ENCODE measurements at regions not wholly inside any gene's neighbourhood (a gene's known extent, or its start where the extent isn't known, plus 50 kb on each side); places are given as distances from the start of the nearest gene placed in this dataset.

GRCh38 chrX:88828011-88828410, 81.0 kb downstream of the CPXCR1 start:
- TF ChIP-seq POLR2A (IDR thresholded peaks at IDR 0.05; ENCODE audit: low read depth, low read length) (no peak), MAX (IDR thresholded peaks at IDR 0.05; ENCODE audit: insufficient read depth, insufficient read length) (no peak), GATA2 (IDR thresholded peaks at IDR 0.05; ENCODE audit: insufficient read depth, insufficient read length, low read depth, low read length) (no peak), POLR2AphosphoS5 (IDR thresholded peaks at IDR 0.05; ENCODE audit: insufficient read depth, low read depth, low read length) (no peak), MYC (IDR thresholded peaks at IDR 0.05; ENCODE audit: low read depth, low read length) (no peak), FOS (IDR thresholded peaks at IDR 0.05; ENCODE audit: borderline replicate concordance, insufficient read depth, low read length) (no peak), JUN (IDR thresholded peaks at IDR 0.05; ENCODE audit: borderline replicate concordance, insufficient read depth, insufficient read length, low read depth) (no peak), CTCF (IDR thresholded peaks at IDR 0.05; ENCODE audit: extremely low read depth in 1 of 2, insufficient read depth in 1 of 2, low read depth in 1 of 2, low read length in 2 of 2) (no peak), EZH2 (IDR thresholded peaks at IDR 0.05; ENCODE audit: borderline replicate concordance, low read depth, low read length, severe bottlenecking) (no peak)
- no peak for FAIRE-seq
- intact Hi-C loops (cut with micrococcal nuclease) (no loop called here), dilution Hi-C loops (cut with MboI; ENCODE audit: extremely low pct_ligation_motif_present, low sequenced_read_pairs) (no loop called here)
- no peak overlapping the region for H3K27ac ChIP-seq (ENCODE audit: insufficient read depth, low read depth, low read length)
- H2AFZ ChIP-seq (ENCODE audit: low read depth, low read length): no peak overlapping the region
- H3K79me2 ChIP-seq (ENCODE audit: control insufficient read depth, insufficient read depth, low read length): no peaks in the 10 kb centered on the region
- no peaks in the 10 kb centered on the region for H3K4me1 ChIP-seq (ENCODE audit: control insufficient read depth, extremely low read depth, insufficient read depth, low read length)
- no peaks in the 10 kb centered on the region for H3K9me3 ChIP-seq (replicated peaks; ENCODE audit: control insufficient read depth, insufficient read depth, low read length)
- H3K9me1 ChIP-seq (replicated peaks; ENCODE audit: control insufficient read depth, extremely low read depth, insufficient read depth, low read length): no peaks in the 10 kb centered on the region
- no peak overlapping the region for H3K9ac ChIP-seq (replicated peaks; ENCODE audit: extremely low read depth, insufficient read depth, low read length)
- CTCF ChIA-PET: no interaction called here
- H3K4me3 ChIP-seq (replicated peaks in 1 of 3; ENCODE audit: insufficient read depth in 1 of 3, low read depth in 1 of 3, low read length in 3 of 3): no peak overlapping the region
- no peak overlapping the region for H3K4me2 ChIP-seq (ENCODE audit: insufficient read depth, low read length)
- no peaks in the 10 kb centered on the region for H4K20me1 ChIP-seq (replicated peaks; ENCODE audit: control insufficient read depth, extremely low read depth, insufficient read depth, low read length)
- POLR2A ChIA-PET: no interaction called here
- no peak for DNase-seq (ENCODE audit: low read depth, low spot score)
- H3K36me3 ChIP-seq (ENCODE audit: control insufficient read depth in 2 of 2, extremely low read depth in 1 of 2, insufficient read depth in 2 of 2, low read length in 2 of 2): no peaks in the 10 kb centered on the region
- no peaks in the 10 kb centered on the region for H3K27me3 ChIP-seq (ENCODE audit: control insufficient read depth in 2 of 2, insufficient read depth in 2 of 2, low read length in 2 of 2)
- BruUV-seq (replicated peaks): no TSS peak
